OCI-LY7 (cell line): ENCODE measurements at regions not wholly inside any gene's neighbourhood (a gene's known extent, or its start where the extent isn't known, plus 50 kb on each side); places are given as distances from the start of the nearest gene placed in this dataset.

Experiments used
- CTCF ChIP-seq: fragments of 200-600 bp; sonication (generic); conservative IDR thresholded peaks from 2 replicates; pipeline ENCODE4 v1.5.1; 2014; ENCODE audit warnings: mild to moderate bottlenecking, antibody characterized with exemption, low read length, moderate library complexity, mixed read lengths
- EZH2phosphoT487 ChIP-seq: fragments of 200-600 bp; sonication (generic); IDR thresholded peaks from 2 replicates; pipeline ENCODE4 v1.6.1; 2018; ENCODE audit warnings: low read depth, borderline replicate concordance, mild to moderate bottlenecking, mixed run types, antibody characterized with exemption, low read length, moderate library complexity, mixed read lengths

- TF ChIP-seq CTCF (no peak), EZH2phosphoT487 (no peak)
Measured at GRCh38 chr17:45692661-45693060, 91.5 kb upstream of the CRHR1 start.
